ENCODE measurements at regions not wholly inside any gene's neighbourhood (a gene's known extent, or its start where the extent isn't known, plus 50 kb on each side); places are given as distances from the start of the nearest gene placed in this dataset.

DNA sequence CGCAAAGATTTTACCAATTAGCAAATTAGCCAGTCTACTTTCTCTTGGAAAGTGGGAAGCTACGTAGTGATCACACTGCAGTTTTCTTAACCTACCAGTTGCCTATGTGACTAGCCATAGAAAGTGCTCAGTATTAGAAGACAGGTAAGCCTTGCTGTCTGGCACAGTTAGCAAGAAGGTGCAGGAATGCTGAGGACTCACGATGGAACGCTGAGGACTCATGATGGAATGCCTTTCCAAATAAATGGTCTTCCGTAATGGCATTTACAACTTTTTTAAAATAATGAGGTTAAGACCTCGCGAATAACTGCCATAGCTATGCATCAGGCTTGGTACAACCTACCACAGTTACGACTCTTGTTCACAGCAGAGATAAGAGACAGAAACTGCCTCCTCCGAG, 1645.6 kb upstream of the MIR17HG start (continued):
- TF ChIP-seq ZNF462 (CRISPR knock-in tag; IDR thresholded peaks at IDR 0.05) (no peak), ZNF331 (CRISPR knock-in tag; IDR thresholded peaks at IDR 0.05; ENCODE audit: low read depth) (no peak), EZH2 (IDR thresholded peaks at IDR 0.05; ENCODE audit: low read depth, unreplicated experiment) (no peak)

- DNase-seq (ENCODE audit: low spot score), result no peak
- Mint-ChIP-seq H3K36me3 (ENCODE audit: low read depth) (no peaks in the 10 kb centered on the region), H3K27ac (no peak overlapping the region), H3K4me3 (no peak overlapping the region), H3K27me3 (ENCODE audit: insufficient read depth, low read depth, poor library complexity) (no peaks in the 10 kb centered on the region), H3K4me1 (no peaks in the 10 kb centered on the region), H3K9me3 (peaks cover 7% of the 10 kb centered on the region; the same call in 1 of the 3 replicates)
- ATAC-seq, result no peak
- H3K79me2 ChIP-seq (replicated peaks; ENCODE audit: insufficient read depth), result no peaks in the 10 kb centered on the region
- TF ChIP-seq STAT1 (IDR thresholded peaks at IDR 0.05; ENCODE audit: unreplicated experiment) (no peak), JUNB (IDR thresholded peaks at IDR 0.05; ENCODE audit: unreplicated experiment) (no peak), NANOG (IDR thresholded peaks at IDR 0.05; ENCODE audit: borderline replicate concordance) (no peak), CTCF (conservative IDR thresholded peaks at IDR 0.05; ENCODE audit: low read depth in 2 of 2) (no peak), ZNF462 (CRISPR knock-in tag; IDR thresholded peaks at IDR 0.05) (no peak), ZNF114 (CRISPR knock-in tag; IDR thresholded peaks at IDR 0.05) (no peak), ZNF331 (CRISPR knock-in tag; IDR thresholded peaks at IDR 0.05; ENCODE audit: low read depth) (no peak), EZH2phosphoT487 (IDR thresholded peaks at IDR 0.05; ENCODE audit: unreplicated experiment) (no peak)
- H4K20me1 ChIP-seq (replicated peaks; ENCODE audit: insufficient read depth), result no peaks in the 10 kb centered on the region
- H3K4me3 ChIP-seq, result no peak overlapping the region
- no peaks in the 10 kb centered on the region for H3K4me1 ChIP-seq (ENCODE audit: insufficient read depth)
- H3K27ac ChIP-seq (ENCODE audit: low read depth), result no peak overlapping the region
- H3K4me2 ChIP-seq, result no peak overlapping the region
- no peaks in the 10 kb centered on the region for H3F3A ChIP-seq (replicated peaks; ENCODE audit: low read depth)
- no peaks in the 10 kb centered on the region for H3K27me3 ChIP-seq (ENCODE audit: insufficient read depth)
- no peak overlapping the region for H2AFZ ChIP-seq
- H3K9me2 ChIP-seq (ENCODE audit: insufficient read depth), result no peaks in the 10 kb centered on the region; the same call in 1 of the 2 replicates
- H3K36me3 ChIP-seq (ENCODE audit: insufficient read depth), result no peaks in the 10 kb centered on the region
Observed at GRCh38 chr13:89704040-89704439, 1643.4 kb upstream of the MIR17HG start.

Data from GM23338 (cell line).